ENCODE measurements at regions not wholly inside any gene's neighbourhood (a gene's known extent, or its start where the extent isn't known, plus 50 kb on each side); places are given as distances from the start of the nearest gene placed in this dataset.

GRCh38 chr4:11614426-11614825, 185.7 kb upstream of the HS3ST1 start:
- no peak for DNase-seq

- no peak for DNase-seq
Observed at GRCh38 chr4:11611868-11612267, 183.2 kb upstream of the HS3ST1 start.

- DNase-seq, result no peak
Observed at GRCh38 chr4:11609751-11610150, 181.1 kb upstream of the HS3ST1 start.

- DNase-seq, result no peak
Observed at GRCh38 chr4:11608992-11609391, 180.3 kb upstream of the HS3ST1 start.

- no peak for DNase-seq
Observed at GRCh38 chr4:11606078-11606477, 177.4 kb upstream of the HS3ST1 start.

- no peak for DNase-seq
Observed at GRCh38 chr4:11605597-11605996, 176.9 kb upstream of the HS3ST1 start.

- no peak for DNase-seq
Observed at GRCh38 chr4:11604821-11605220, 176.1 kb upstream of the HS3ST1 start.

GRCh38 chr4:11603591-11604194, 175.0 kb upstream of the HS3ST1 start:
- no peak for DNase-seq

GRCh38 chr4:11602606-11603340, 174.1 kb upstream of the HS3ST1 start:
- DNase-seq, result no peak

GRCh38 chr4:11599064-11599463, 170.4 kb upstream of the HS3ST1 start:
- no peak for DNase-seq

- no peak for DNase-seq
Observed at GRCh38 chr4:11598591-11598990, 169.9 kb upstream of the HS3ST1 start.

GRCh38 chr4:11597506-11597905, 168.8 kb upstream of the HS3ST1 start:
- DNase-seq, result no peak

- DNase-seq, result no peak
Observed at GRCh38 chr4:11596989-11597388, 168.3 kb upstream of the HS3ST1 start.

- DNase-seq, result no peak
Observed at GRCh38 chr4:11593576-11594116, 165.0 kb upstream of the HS3ST1 start.

- no peak for DNase-seq
Observed at GRCh38 chr4:11592276-11592675, 163.6 kb upstream of the HS3ST1 start.

GRCh38 chr4:11590132-11590531, 161.4 kb upstream of the HS3ST1 start:
- DNase-seq, result no peak

- no peak for DNase-seq
Observed at GRCh38 chr4:11589676-11590075, 161.0 kb upstream of the HS3ST1 start.

- DNase-seq, result no peak
Observed at GRCh38 chr4:11587797-11588196, 159.1 kb upstream of the HS3ST1 start.

- DNase-seq, result no peak
Observed at GRCh38 chr4:11585506-11585905, 156.8 kb upstream of the HS3ST1 start.

GRCh38 chr4:11568511-11568910, 139.8 kb upstream of the HS3ST1 start:
- DNase-seq, result no peak

GRCh38 chr4:11566444-11567022, 137.8 kb upstream of the HS3ST1 start:
- DNase-seq, result no peak

- no peak for DNase-seq
Observed at GRCh38 chr4:11565899-11566298, 137.2 kb upstream of the HS3ST1 start.

- no peak for DNase-seq
Observed at GRCh38 chr4:11565213-11565612, 136.5 kb upstream of the HS3ST1 start.

GRCh38 chr4:11564021-11564420, 135.3 kb upstream of the HS3ST1 start:
- DNase-seq, result no peak
